ENCODE measurements at regions not wholly inside any gene's neighbourhood (a gene's known extent, or its start where the extent isn't known, plus 50 kb on each side); places are given as distances from the start of the nearest gene placed in this dataset.
A peak's percentile ranks its signal among the peaks of the same experiment; 100 is the strongest.

- DNase-seq = no peak
Measured at GRCh38 chr4:26074712-26075430, 160.9 kb downstream of the SMIM20 start.

GRCh38 chr4:26075583-26075982, 161.6 kb downstream of the SMIM20 start:
- DNase-seq = no peak

GRCh38 chr4:26076000-26076587, 162.1 kb downstream of the SMIM20 start:
- no peak for DNase-seq

GRCh38 chr4:26076896-26077295, 162.9 kb downstream of the SMIM20 start:
- no peak for DNase-seq

- no peak for DNase-seq
Measured at GRCh38 chr4:26077756-26078155, 163.7 kb downstream of the SMIM20 start.

GRCh38 chr4:26080870-26081628, 167.0 kb downstream of the SMIM20 start:
- no peak for DNase-seq

GRCh38 chr4:26081795-26082498, 167.9 kb downstream of the SMIM20 start:
- peak; percentile 57 for DNase-seq

GRCh38 chr4:26082565-26082964, 168.5 kb downstream of the SMIM20 start:
- no peak for DNase-seq

GRCh38 chr4:26083987-26084386, 170.0 kb downstream of the SMIM20 start:
- no peak for DNase-seq

GRCh38 chr4:26084414-26084813, 170.4 kb downstream of the SMIM20 start:
- DNase-seq = no peak

- DNase-seq = no peak
Measured at GRCh38 chr4:26085551-26085950, 171.5 kb downstream of the SMIM20 start.

- DNase-seq = no peak
Measured at GRCh38 chr4:26086621-26087441, 172.8 kb downstream of the SMIM20 start.

GRCh38 chr4:26088433-26088928, 174.5 kb downstream of the SMIM20 start:
- no peak for DNase-seq

GRCh38 chr4:26093551-26093950, 179.5 kb downstream of the SMIM20 start:
- no peak for DNase-seq

- DNase-seq = no peak
Measured at GRCh38 chr4:26094076-26094475, 180.1 kb downstream of the SMIM20 start.

- DNase-seq = no peak
Measured at GRCh38 chr4:26094911-26095310, 180.9 kb downstream of the SMIM20 start.

GRCh38 chr4:26099967-26100366, 185.9 kb downstream of the SMIM20 start:
- DNase-seq = no peak

- no peak for DNase-seq
Measured at GRCh38 chr4:26101011-26101410, 187.0 kb downstream of the SMIM20 start.

- no peak for DNase-seq
Measured at GRCh38 chr4:26104056-26104685, 190.2 kb downstream of the SMIM20 start.

GRCh38 chr4:26105337-26105736, 191.3 kb downstream of the SMIM20 start:
- no peak for DNase-seq

GRCh38 chr4:26105815-26106699, 192.0 kb downstream of the SMIM20 start:
- no peak for DNase-seq

All from NCI-H1105 treated with DMSO at 0.1 percent for 48 hours (cell line).